Adrenal gland (tissue), 5 donors: ENCODE measurements at regions not wholly inside any gene's neighbourhood (a gene's known extent, or its start where the extent isn't known, plus 50 kb on each side); places are given as distances from the start of the nearest gene placed in this dataset.

Source experiments
- CTCF ChIP-seq, 6 experiments: fragments of 450-650 bp in 4 of 6; fragments of 200-600 bp in 2 of 6; sonication (generic) in 1 of 6; IDR thresholded peaks; 1 replicate in 5 of 6; 2 replicates in 1 of 6; pipeline versions ENCODE4 v1.5.1 to v1.8.0; 2016 to 2021; ENCODE audit warnings: antibody characterized with exemption in 6 of 6, mild to moderate bottlenecking in 2 of 6, moderate library complexity in 1 of 6
- POLR2A ChIP-seq, 2 donors: fragments of 450-650 bp; IDR thresholded peaks; one replicate each; pipeline ENCODE4 v1.6.1; 2017; ENCODE audit warnings: antibody characterized with exemption in 2 of 2, mild to moderate bottlenecking in 2 of 2, moderate library complexity in 1 of 2
- donor health status: DM: no; HTN: no; CAD: no.

GRCh38 chr5:128645581-128645980 is 107.5 kb upstream of the FBN2 start:
- TF ChIP-seq CTCF (IDR thresholded peaks at IDR 0.05) (no peak), POLR2A (IDR thresholded peaks at IDR 0.05) (no peak)
